ENCODE measurements at regions not wholly inside any gene's neighbourhood (a gene's known extent, or its start where the extent isn't known, plus 50 kb on each side); places are given as distances from the start of the nearest gene placed in this dataset.

GRCh38 chr5:40432836-40433235 is 246.9 kb upstream of the PTGER4 start:
- TF ChIP-seq, protein P1, sequence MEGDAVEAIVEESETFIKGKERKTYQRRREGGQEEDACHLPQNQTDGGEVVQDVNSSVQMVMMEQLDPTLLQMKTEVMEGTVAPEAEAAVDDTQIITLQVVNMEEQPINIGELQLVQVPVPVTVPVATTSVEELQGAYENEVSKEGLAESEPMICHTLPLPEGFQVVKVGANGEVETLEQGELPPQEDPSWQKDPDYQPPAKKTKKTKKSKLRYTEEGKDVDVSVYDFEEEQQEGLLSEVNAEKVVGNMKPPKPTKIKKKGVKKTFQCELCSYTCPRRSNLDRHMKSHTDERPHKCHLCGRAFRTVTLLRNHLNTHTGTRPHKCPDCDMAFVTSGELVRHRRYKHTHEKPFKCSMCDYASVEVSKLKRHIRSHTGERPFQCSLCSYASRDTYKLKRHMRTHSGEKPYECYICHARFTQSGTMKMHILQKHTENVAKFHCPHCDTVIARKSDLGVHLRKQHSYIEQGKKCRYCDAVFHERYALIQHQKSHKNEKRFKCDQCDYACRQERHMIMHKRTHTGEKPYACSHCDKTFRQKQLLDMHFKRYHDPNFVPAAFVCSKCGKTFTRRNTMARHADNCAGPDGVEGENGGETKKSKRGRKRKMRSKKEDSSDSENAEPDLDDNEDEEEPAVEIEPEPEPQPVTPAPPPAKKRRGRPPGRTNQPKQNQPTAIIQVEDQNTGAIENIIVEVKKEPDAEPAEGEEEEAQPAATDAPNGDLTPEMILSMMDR (IDR thresholded peaks at IDR 0.05; ENCODE audit: low read depth, low read length): no peak
- Histone ChIP-seq H3K4me3 (ENCODE audit: low read depth, low read length) (no peak overlapping the region), H3K9me3 (ENCODE audit: control insufficient read depth, insufficient read depth, low read length) (no peaks in the 10 kb centered on the region), H3K27me3 (ENCODE audit: control insufficient read depth, insufficient read depth, low read length) (no peaks in the 10 kb centered on the region), H3K27ac (ENCODE audit: low read depth, low read length) (no peak overlapping the region)
- POLR2A ChIA-PET: no interaction called here
- DNase-seq (ENCODE audit: low read depth, low spot score): no peak
- CTCF ChIA-PET: no interaction called here

DNA sequence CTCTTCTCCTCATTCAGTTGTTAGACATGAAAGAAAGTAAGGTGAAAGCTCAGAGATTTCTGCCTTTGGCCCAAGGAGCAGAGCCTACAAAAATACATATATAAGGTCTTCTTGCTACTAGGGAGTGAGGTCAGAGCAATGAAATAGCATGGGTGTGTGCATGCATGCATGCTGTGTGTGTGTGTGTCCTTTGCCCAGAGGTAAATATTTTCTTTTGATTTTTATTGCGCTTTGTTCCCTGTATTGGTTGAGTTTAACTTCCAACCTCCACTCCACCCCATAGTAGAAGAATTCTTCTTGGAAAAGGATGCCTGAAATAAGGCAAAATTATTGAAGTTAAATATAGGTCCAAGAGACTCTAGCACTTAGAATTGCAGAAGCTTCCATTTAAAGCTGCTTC is 248.0 kb upstream of the PTGER4 start:
- POLR2A ChIA-PET: no interaction called here
- Histone ChIP-seq H3K9me3 (ENCODE audit: control insufficient read depth, insufficient read depth, low read length) (no peaks in the 10 kb centered on the region), H3K4me3 (ENCODE audit: low read depth, low read length) (no peak overlapping the region), H3K27me3 (ENCODE audit: control insufficient read depth, insufficient read depth, low read length) (no peaks in the 10 kb centered on the region), H3K27ac (ENCODE audit: low read depth, low read length) (no peak overlapping the region)
- TF ChIP-seq, protein P1 (IDR thresholded peaks at IDR 0.05; ENCODE audit: low read depth, low read length): no peak
- no peak for DNase-seq (ENCODE audit: low read depth, low spot score)
- CTCF ChIA-PET: no interaction called here

- no peak overlapping the region for H3K4me3 ChIP-seq (ENCODE audit: low read depth, low read length)
- POLR2A ChIA-PET: no interaction called here
- TF ChIP-seq, protein P1 (IDR thresholded peaks at IDR 0.05; ENCODE audit: low read depth, low read length): no peak
- H3K27ac ChIP-seq (ENCODE audit: low read depth, low read length): no peak overlapping the region
- DNase-seq (ENCODE audit: low read depth, low spot score): no peak
- no peaks in the 10 kb centered on the region for H3K9me3 ChIP-seq (ENCODE audit: control insufficient read depth, insufficient read depth, low read length)
- H3K27me3 ChIP-seq (ENCODE audit: control insufficient read depth, insufficient read depth, low read length): no peaks in the 10 kb centered on the region
- CTCF ChIA-PET: no interaction called here
These were observed 249.5 kb upstream of the PTGER4 start for GRCh38 chr5:40430101-40430710.

DNA sequence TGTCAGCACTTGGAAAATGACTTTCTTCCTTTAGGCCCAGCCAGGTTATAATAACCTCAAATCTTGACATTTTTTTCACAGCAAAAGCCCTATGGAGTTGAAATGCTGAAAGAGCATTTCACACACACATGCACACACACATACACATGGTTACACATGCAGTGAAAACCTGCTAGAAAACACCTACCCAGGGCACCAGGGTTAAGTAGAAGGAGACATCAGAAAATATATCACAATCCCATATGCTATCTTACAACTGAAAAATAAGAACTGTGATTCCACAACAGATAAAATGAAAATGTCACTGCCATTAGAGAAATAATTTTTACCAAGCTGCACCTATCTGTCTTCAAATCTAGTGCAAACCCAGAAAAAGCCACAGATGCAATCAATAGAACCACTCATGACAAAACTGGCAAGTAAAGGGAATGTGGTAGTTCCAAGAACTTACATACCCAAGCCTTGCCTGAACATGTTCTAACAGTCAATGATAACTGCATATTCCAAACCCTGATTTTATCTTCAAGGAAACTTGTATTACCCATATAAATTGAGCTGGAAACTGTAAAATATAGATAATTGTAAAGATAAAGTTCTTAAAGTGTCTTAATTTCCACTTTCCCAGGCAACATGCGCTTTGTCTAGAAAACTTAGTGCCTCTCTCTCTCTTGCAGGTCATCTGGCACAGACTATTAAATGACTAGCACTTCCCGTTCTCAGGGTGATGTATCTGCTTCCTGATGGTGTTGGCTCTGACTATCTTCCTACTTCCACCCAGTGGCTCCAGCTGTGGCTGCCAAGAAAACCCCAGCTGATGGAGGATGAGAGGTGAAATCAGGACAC is 250.2 kb upstream of the PTGER4 start:
- no peaks in the 10 kb centered on the region for H3K27me3 ChIP-seq (ENCODE audit: control insufficient read depth, insufficient read depth, low read length)
- ChIA-PET POLR2A (no interaction called here), CTCF (no interaction called here)
- H3K4me3 ChIP-seq (ENCODE audit: low read depth, low read length): no peak overlapping the region
- no peak for DNase-seq (ENCODE audit: low read depth, low spot score)
- TF ChIP-seq, protein P1 (IDR thresholded peaks at IDR 0.05; ENCODE audit: low read depth, low read length): no peak
- no peaks in the 10 kb centered on the region for H3K9me3 ChIP-seq (ENCODE audit: control insufficient read depth, insufficient read depth, low read length)
- no peak overlapping the region for H3K27ac ChIP-seq (ENCODE audit: low read depth, low read length)

DNA sequence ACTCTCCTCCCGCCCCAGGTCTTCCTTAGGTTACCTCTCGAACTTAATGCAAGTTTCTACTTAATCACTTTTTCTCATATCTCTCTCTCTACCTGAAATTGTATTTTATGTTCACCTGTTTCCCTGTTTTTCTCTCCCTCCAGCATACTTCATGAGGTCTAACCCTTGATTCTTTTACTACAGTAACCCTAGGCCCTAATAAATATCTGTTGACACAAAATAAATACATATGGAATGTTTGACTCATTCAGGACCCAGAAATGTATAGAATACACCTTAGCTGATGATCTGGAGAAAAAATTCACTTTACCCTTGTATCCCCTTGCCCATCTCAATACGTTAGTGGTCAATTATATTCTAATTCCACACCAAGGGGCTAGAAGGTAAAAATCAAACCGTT is 250.9 kb upstream of the PTGER4 start:
- Histone ChIP-seq H3K9me3 (ENCODE audit: control insufficient read depth, insufficient read depth, low read length) (no peaks in the 10 kb centered on the region), H3K4me3 (ENCODE audit: low read depth, low read length) (no peak overlapping the region), H3K27ac (ENCODE audit: low read depth, low read length) (no peak overlapping the region), H3K27me3 (ENCODE audit: control insufficient read depth, insufficient read depth, low read length) (no peaks in the 10 kb centered on the region)
- ChIA-PET POLR2A (interaction anchor here (1.4 kb wide), 1 partner anchor 8 kb away, joined by 4 read pairs; no protein-coding TSS in a partner anchor), CTCF (no interaction called here)
- TF ChIP-seq, protein P1 (IDR thresholded peaks at IDR 0.05; ENCODE audit: low read depth, low read length): no peak
- DNase-seq (ENCODE audit: low read depth, low spot score): no peak

Data from AG04450 (cell line).